ENCODE measurements at regions not wholly inside any gene's neighbourhood (a gene's known extent, or its start where the extent isn't known, plus 50 kb on each side); places are given as distances from the start of the nearest gene placed in this dataset.

DNA sequence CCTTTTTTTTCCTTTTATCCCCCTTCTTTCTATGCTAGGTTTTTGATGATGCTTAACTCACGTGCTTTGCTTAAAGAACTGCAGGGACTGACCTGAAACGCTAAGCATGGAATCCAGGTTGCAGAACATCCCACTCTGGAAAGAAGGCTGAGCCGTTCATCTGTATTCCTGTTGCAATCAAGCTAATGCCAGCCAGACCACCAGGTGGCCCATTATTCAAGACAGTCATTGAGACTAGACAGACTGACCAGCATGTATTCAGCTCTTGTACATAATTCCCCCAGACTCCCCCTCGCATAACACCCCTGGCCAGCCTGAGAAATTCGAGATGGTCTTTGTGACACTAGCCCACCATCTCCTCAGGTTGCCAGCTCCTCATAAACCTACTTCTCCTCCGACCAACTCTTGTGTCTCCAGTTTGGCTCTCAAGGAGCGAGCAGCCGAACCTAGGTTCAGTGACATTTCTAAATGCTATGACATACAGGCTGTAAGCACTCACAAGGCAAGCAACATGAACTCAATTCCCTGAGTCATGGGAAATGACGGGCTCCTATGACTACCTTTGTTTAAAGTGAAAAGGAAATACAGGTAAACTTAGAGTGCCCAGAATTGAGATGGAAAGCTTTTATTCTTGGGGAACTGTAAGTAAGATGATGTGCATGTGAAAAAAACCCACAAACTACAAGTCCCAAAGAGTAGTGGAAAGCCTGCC is 309.3 kb upstream of the CDYL start:
- TF ChIP-seq, protein P1, sequence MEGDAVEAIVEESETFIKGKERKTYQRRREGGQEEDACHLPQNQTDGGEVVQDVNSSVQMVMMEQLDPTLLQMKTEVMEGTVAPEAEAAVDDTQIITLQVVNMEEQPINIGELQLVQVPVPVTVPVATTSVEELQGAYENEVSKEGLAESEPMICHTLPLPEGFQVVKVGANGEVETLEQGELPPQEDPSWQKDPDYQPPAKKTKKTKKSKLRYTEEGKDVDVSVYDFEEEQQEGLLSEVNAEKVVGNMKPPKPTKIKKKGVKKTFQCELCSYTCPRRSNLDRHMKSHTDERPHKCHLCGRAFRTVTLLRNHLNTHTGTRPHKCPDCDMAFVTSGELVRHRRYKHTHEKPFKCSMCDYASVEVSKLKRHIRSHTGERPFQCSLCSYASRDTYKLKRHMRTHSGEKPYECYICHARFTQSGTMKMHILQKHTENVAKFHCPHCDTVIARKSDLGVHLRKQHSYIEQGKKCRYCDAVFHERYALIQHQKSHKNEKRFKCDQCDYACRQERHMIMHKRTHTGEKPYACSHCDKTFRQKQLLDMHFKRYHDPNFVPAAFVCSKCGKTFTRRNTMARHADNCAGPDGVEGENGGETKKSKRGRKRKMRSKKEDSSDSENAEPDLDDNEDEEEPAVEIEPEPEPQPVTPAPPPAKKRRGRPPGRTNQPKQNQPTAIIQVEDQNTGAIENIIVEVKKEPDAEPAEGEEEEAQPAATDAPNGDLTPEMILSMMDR (IDR thresholded peaks at IDR 0.05): no peak
- TF ChIP-seq EP300 (IDR thresholded peaks at IDR 0.05) (no peak), POLR2AphosphoS5 (IDR thresholded peaks at IDR 0.05) (no peak)
